ENCODE measurements at regions not wholly inside any gene's neighbourhood (a gene's known extent, or its start where the extent isn't known, plus 50 kb on each side); places are given as distances from the start of the nearest gene placed in this dataset.

DNA sequence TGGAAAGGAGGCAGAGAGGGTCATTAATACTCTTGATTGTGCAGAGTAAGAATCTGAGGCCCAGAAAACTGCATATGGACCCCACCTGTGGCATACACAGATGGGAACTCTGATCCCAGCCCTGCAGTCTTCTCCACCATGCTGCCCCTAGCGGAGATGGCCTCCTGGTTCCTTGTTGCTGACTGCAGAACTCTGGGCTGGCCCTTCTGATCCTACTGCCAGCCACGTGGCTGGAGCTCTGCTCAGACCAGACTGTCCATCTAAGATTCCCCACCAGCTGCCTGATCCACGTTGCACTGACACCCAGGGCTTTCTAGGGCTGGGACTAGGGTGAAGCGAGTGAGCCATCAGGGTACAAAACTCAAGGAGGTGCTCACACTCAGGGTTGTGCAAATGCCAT is 245.7 kb upstream of the NR4A3 start:
- TF ChIP-seq, protein P1, sequence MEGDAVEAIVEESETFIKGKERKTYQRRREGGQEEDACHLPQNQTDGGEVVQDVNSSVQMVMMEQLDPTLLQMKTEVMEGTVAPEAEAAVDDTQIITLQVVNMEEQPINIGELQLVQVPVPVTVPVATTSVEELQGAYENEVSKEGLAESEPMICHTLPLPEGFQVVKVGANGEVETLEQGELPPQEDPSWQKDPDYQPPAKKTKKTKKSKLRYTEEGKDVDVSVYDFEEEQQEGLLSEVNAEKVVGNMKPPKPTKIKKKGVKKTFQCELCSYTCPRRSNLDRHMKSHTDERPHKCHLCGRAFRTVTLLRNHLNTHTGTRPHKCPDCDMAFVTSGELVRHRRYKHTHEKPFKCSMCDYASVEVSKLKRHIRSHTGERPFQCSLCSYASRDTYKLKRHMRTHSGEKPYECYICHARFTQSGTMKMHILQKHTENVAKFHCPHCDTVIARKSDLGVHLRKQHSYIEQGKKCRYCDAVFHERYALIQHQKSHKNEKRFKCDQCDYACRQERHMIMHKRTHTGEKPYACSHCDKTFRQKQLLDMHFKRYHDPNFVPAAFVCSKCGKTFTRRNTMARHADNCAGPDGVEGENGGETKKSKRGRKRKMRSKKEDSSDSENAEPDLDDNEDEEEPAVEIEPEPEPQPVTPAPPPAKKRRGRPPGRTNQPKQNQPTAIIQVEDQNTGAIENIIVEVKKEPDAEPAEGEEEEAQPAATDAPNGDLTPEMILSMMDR (IDR thresholded peaks at IDR 0.05) = no peak
- TF ChIP-seq POLR2A (IDR thresholded peaks at IDR 0.05) = no peak
